ENCODE measurements at regions not wholly inside any gene's neighbourhood (a gene's known extent, or its start where the extent isn't known, plus 50 kb on each side); places are given as distances from the start of the nearest gene placed in this dataset.

- TF ChIP-seq EZH2 (IDR thresholded peaks at IDR 0.05; ENCODE audit: borderline replicate concordance, low read depth, low read length, poor library complexity, severe bottlenecking) (no peak), CTCF (conservative IDR thresholded peaks at IDR 0.05; ENCODE audit: low read depth, low read length) (no peak)
These were observed 293.0 kb upstream of the CDH2 start for GRCh38 chr18:28469946-28470345.

All from A673 (cell line).